DND-41 (cell line): ENCODE measurements at regions not wholly inside any gene's neighbourhood (a gene's known extent, or its start where the extent isn't known, plus 50 kb on each side); places are given as distances from the start of the nearest gene placed in this dataset.

ENCODE experiments used
- CTCF ChIP-seq: IDR thresholded peaks from 2 replicates; pipeline ENCODE4 v1.5.1; 2012; ENCODE audit warnings: borderline replicate concordance, low read length, moderate library complexity, mild to moderate bottlenecking; ENCODE audit not compliant: poor library complexity, severe bottlenecking; ENCODE audit errors: extremely low read depth
- EZH2 ChIP-seq: IDR thresholded peaks from 3 replicates; pipeline ENCODE4 v1.6.1; 2012; ENCODE audit warnings: borderline replicate concordance, low read depth, mild to moderate bottlenecking, moderate library complexity, low read length, inconsistent platforms; ENCODE audit not compliant: severe bottlenecking

GRCh38 chr4:72629540-72629939 lies 60.5 kb upstream of the ADAMTS3 start:
- TF ChIP-seq CTCF, result no peak
- no peak for TF ChIP-seq EZH2
